GM19324 (cell line): ENCODE measurements at regions not wholly inside any gene's neighbourhood (a gene's known extent, or its start where the extent isn't known, plus 50 kb on each side); places are given as distances from the start of the nearest gene placed in this dataset.

ENCODE experiments used
- ATAC-seq: cut with Tn5 transposase; IDR thresholded peaks from one replicate; pipeline ENCODE4 v1.9.1; 2021; ENCODE audit warnings: mild to moderate bottlenecking, moderate library complexity; ENCODE audit not compliant: unreplicated experiment, low FRiP score

GRCh38 chr15:91469632-91470567 lies 369.8 kb downstream of the SV2B start:
- no peak for ATAC-seq

- no peak for ATAC-seq
Observed at GRCh38 chr15:91471468-91471867, 371.4 kb downstream of the SV2B start.

GRCh38 chr15:91472316-91472756 lies 372.3 kb downstream of the SV2B start:
- no peak for ATAC-seq

GRCh38 chr15:91473894-91474545 lies 374.0 kb downstream of the SV2B start:
- no peak for ATAC-seq

- no peak for ATAC-seq
Observed at GRCh38 chr15:91476861-91477260, 376.6 kb upstream of the SLCO3A1 start.

- no peak for ATAC-seq
Observed at GRCh38 chr15:91478717-91479191, 374.8 kb upstream of the SLCO3A1 start.

- ATAC-seq: no peak
Observed at GRCh38 chr15:91480426-91480825, 373.1 kb upstream of the SLCO3A1 start.

GRCh38 chr15:91482799-91483198 lies 370.7 kb upstream of the SLCO3A1 start:
- ATAC-seq: no peak

- no peak for ATAC-seq
Observed at GRCh38 chr15:91484141-91484540, 369.4 kb upstream of the SLCO3A1 start.

GRCh38 chr15:91488452-91488851 lies 365.1 kb upstream of the SLCO3A1 start:
- no peak for ATAC-seq

GRCh38 chr15:91490211-91490610 lies 363.3 kb upstream of the SLCO3A1 start:
- no peak for ATAC-seq

GRCh38 chr15:91491101-91491950 lies 362.2 kb upstream of the SLCO3A1 start:
- ATAC-seq: no peak

GRCh38 chr15:91496754-91497691 lies 356.5 kb upstream of the SLCO3A1 start:
- ATAC-seq: no peak

- no peak for ATAC-seq
Observed at GRCh38 chr15:91498046-91498748, 355.3 kb upstream of the SLCO3A1 start.

GRCh38 chr15:91498749-91499062 lies 354.8 kb upstream of the SLCO3A1 start:
- ATAC-seq: no peak

GRCh38 chr15:91499774-91500383 lies 353.6 kb upstream of the SLCO3A1 start:
- no peak for ATAC-seq

GRCh38 chr15:91508633-91509032 lies 344.9 kb upstream of the SLCO3A1 start:
- no peak for ATAC-seq

GRCh38 chr15:91514147-91514546 lies 339.4 kb upstream of the SLCO3A1 start:
- ATAC-seq: no peak
